WTC11 (cell line): ENCODE measurements at regions not wholly inside any gene's neighbourhood (a gene's known extent, or its start where the extent isn't known, plus 50 kb on each side); places are given as distances from the start of the nearest gene placed in this dataset.

ENCODE experiments used
- ARID4B ChIP-seq: sonication (generic); formaldehyde crosslinking; IDR thresholded peaks from 2 replicates; pipeline ENCODE4 v1.8.0; 2023; ENCODE audit warnings: missing genetic modification reagents, mild to moderate bottlenecking, borderline replicate concordance
- ETV6 ChIP-seq: sonication (generic); formaldehyde crosslinking; IDR thresholded peaks from 2 replicates; pipeline ENCODE4 v1.8.1; 2022; ENCODE audit warnings: mild to moderate bottlenecking, missing genetic modification reagents
- FOXP1 ChIP-seq: sonication (generic); formaldehyde crosslinking; IDR thresholded peaks from 2 replicates; pipeline ENCODE4 v1.8.0; 2022; ENCODE audit warnings: missing genetic modification reagents, mild to moderate bottlenecking, moderate library complexity, borderline replicate concordance
- NR3C1 ChIP-seq: sonication (generic); formaldehyde crosslinking; conservative IDR thresholded peaks from 2 replicates; pipeline ENCODE4 v1.8.1; 2023; ENCODE audit warnings: low read depth, mild to moderate bottlenecking, missing genetic modification reagents
- TCF7 ChIP-seq: sonication (generic); formaldehyde crosslinking; IDR thresholded peaks from 2 replicates; pipeline ENCODE4 v1.8.0; 2022; ENCODE audit warnings: mild to moderate bottlenecking, low read depth, missing genetic modification reagents, moderate library complexity
- TEAD4 ChIP-seq: sonication (generic); formaldehyde crosslinking; IDR thresholded peaks from 2 replicates; pipeline ENCODE4 v1.8.0; 2022; ENCODE audit warnings: mild to moderate bottlenecking, missing genetic modification reagents
- TF ChIP-seq, protein P1 (sequence below): sonication (generic); formaldehyde crosslinking; conservative IDR thresholded peaks from 2 replicates; pipeline ENCODE4 v1.8.1; 2022; ENCODE audit warnings: mild to moderate bottlenecking, missing genetic modification reagents
- TF ChIP-seq, protein P2 (sequence below): fragments of 200-600 bp; IDR thresholded peaks from 2 replicates; pipeline ENCODE4 v1.8.0; 2022; ENCODE audit warnings: antibody characterized with exemption
- TF ChIP-seq, protein P3 (sequence below): sonication (generic); formaldehyde crosslinking; IDR thresholded peaks from 2 replicates; pipeline ENCODE4 v1.8.1; 2023; ENCODE audit warnings: mild to moderate bottlenecking, missing genetic modification reagents

DNA sequence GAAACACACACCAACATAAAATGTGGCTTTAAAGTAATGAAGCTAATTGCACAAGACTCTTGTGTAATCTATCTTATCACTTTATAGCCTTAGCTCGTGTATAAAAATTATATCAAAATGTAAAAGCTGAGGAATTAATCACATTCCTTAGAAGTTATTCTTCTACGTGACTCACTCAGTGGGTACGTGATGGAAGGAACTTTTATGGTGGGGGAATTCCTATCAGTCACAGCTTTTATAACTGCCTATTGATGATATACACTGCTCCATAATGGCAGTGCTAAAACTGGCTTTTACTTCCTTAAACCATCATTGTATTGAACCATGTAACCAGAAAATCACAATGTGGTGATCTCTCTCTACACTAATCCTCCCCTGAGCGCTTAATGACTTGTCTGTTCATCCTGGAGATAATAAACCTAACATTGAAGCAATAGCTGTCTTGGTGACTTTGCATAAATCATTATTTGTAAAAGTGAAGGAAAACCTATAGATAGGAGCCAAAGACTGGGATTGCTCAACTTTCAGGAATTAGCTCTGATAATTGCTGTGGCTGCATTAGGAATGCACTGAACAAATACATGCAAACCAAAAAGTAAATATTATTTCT is 276.7 kb downstream of the GBA3 start:
- TF ChIP-seq, protein P1, sequence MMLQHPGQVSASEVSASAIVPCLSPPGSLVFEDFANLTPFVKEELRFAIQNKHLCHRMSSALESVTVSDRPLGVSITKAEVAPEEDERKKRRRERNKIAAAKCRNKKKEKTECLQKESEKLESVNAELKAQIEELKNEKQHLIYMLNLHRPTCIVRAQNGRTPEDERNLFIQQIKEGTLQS: no peak
- TF ChIP-seq TCF7: no peak
- TF ChIP-seq, protein P2, sequence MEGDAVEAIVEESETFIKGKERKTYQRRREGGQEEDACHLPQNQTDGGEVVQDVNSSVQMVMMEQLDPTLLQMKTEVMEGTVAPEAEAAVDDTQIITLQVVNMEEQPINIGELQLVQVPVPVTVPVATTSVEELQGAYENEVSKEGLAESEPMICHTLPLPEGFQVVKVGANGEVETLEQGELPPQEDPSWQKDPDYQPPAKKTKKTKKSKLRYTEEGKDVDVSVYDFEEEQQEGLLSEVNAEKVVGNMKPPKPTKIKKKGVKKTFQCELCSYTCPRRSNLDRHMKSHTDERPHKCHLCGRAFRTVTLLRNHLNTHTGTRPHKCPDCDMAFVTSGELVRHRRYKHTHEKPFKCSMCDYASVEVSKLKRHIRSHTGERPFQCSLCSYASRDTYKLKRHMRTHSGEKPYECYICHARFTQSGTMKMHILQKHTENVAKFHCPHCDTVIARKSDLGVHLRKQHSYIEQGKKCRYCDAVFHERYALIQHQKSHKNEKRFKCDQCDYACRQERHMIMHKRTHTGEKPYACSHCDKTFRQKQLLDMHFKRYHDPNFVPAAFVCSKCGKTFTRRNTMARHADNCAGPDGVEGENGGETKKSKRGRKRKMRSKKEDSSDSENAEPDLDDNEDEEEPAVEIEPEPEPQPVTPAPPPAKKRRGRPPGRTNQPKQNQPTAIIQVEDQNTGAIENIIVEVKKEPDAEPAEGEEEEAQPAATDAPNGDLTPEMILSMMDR: no peak
- TF ChIP-seq, protein P3, sequence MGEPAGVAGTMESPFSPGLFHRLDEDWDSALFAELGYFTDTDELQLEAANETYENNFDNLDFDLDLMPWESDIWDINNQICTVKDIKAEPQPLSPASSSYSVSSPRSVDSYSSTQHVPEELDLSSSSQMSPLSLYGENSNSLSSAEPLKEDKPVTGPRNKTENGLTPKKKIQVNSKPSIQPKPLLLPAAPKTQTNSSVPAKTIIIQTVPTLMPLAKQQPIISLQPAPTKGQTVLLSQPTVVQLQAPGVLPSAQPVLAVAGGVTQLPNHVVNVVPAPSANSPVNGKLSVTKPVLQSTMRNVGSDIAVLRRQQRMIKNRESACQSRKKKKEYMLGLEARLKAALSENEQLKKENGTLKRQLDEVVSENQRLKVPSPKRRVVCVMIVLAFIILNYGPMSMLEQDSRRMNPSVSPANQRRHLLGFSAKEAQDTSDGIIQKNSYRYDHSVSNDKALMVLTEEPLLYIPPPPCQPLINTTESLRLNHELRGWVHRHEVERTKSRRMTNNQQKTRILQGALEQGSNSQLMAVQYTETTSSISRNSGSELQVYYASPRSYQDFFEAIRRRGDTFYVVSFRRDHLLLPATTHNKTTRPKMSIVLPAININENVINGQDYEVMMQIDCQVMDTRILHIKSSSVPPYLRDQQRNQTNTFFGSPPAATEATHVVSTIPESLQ: no peak
- TF ChIP-seq ARID4B (CRISPR knock-in tag): no peak
- no peak for TF ChIP-seq NR3C1 (CRISPR knock-in tag)
- no peak for TF ChIP-seq ETV6 (CRISPR knock-in tag)
- TF ChIP-seq FOXP1 (CRISPR knock-in tag): no peak
- no peak for TF ChIP-seq TEAD4 (CRISPR knock-in tag)
